Smooth muscle cell (in vitro differentiated cells): ENCODE measurements at regions not wholly inside any gene's neighbourhood (a gene's known extent, or its start where the extent isn't known, plus 50 kb on each side); places are given as distances from the start of the nearest gene placed in this dataset.

Experiments
- DNase-seq: peaks from one replicate; lab custom pipeline; 2025; ENCODE audit not compliant: unreplicated experiment; lab: John Stamatoyannopoulos, UW
- H2AFZ ChIP-seq: fragments of 200-600 bp; sonication (generic); 2 replicates; pipeline ENCODE4 v1.6.0; 2016; ENCODE audit warnings: antibody characterized with exemption, low read depth, mild to moderate bottlenecking
- H3F3A ChIP-seq: fragments of 200-600 bp; sonication (generic); 2 replicates; pipeline ENCODE4 v1.6.0; 2017; ENCODE audit warnings: antibody characterized with exemption, low read depth
- H3K27ac ChIP-seq: fragments of 200-600 bp; sonication (generic); 2 replicates; pipeline ENCODE4 v1.5.1; 2016; ENCODE audit warnings: low read depth, mild to moderate bottlenecking
- H3K27me3 ChIP-seq: fragments of 200-600 bp; sonication (generic); 2 replicates; pipeline ENCODE4 v1.6.1; 2016; ENCODE audit warnings: low read depth, mild to moderate bottlenecking
- H3K36me3 ChIP-seq: fragments of 200-600 bp; sonication (generic); 2 replicates; pipeline ENCODE4 v1.5.1; 2016; ENCODE audit warnings: low read depth
- H3K4me1 ChIP-seq: fragments of 200-600 bp; sonication (generic); 2 replicates; pipeline ENCODE4 v1.5.1; 2016; ENCODE audit warnings: low read depth
- H3K4me2 ChIP-seq: fragments of 200-600 bp; sonication (generic); 2 replicates; pipeline ENCODE4 v1.6.0; 2016; ENCODE audit warnings: mild to moderate bottlenecking
- H3K4me3 ChIP-seq: fragments of 200-600 bp; sonication (generic); 2 replicates; pipeline ENCODE4 v1.5.1; 2016; ENCODE audit warnings: mild to moderate bottlenecking
- H3K79me2 ChIP-seq: fragments of 200-600 bp; sonication (generic); 2 replicates; pipeline ENCODE4 v1.6.0; 2016; ENCODE audit warnings: low read depth, mild to moderate bottlenecking
- H3K9ac ChIP-seq: fragments of 200-600 bp; sonication (generic); 2 replicates; pipeline ENCODE4 v1.6.0; 2016; ENCODE audit warnings: low read depth
- H3K9me3 ChIP-seq: fragments of 200-600 bp; sonication (generic); replicated peaks from 2 replicates; pipeline ENCODE4 v1.5.1; 2016; ENCODE audit warnings: low read depth
- H4K20me1 ChIP-seq: fragments of 200-600 bp; sonication (generic); 2 replicates; pipeline ENCODE4 v1.6.0; 2016; ENCODE audit warnings: low read depth
- WGBS: methylation state at CpG from one replicate; pipeline ENCODE4 v1.1.7; 2016; ENCODE audit warnings: low lambda C conversion rate; 5-methylcytosine and 5-hydroxymethylcytosine counted together
- TF ChIP-seq, protein P1 (sequence below): fragments of 200-600 bp; sonication (generic); IDR thresholded peaks from 2 replicates; pipeline ENCODE4 v1.5.1; 2017; ENCODE audit warnings: borderline replicate concordance, mild to moderate bottlenecking, antibody characterized with exemption; ENCODE audit not compliant: insufficient read depth, poor library complexity, severe bottlenecking

DNA sequence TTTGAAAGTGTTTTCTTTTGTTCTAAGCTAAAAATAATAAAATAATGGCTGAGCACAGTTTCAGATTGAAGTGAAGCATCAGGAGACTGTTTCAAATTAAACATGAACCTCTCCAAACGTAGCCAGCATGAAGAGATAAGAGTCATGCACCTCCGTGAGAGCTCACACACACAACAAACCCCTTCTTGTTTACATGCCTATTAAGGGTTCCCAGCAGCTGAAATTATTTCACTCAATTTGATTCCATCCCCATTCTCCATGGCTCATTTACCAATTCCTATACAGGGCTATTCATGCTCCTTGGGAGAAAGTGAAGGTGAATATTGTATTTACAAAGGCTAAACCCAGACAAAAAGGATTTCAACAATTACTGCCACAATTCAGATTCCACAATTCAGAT lies 954.1 kb upstream of the INTU start:
- Histone ChIP-seq H3K4me1 (no peaks in the 10 kb centered on the region), H3K4me3 (no peak overlapping the region), H3K9ac (no peak overlapping the region), H3K9me3 (no peaks in the 10 kb centered on the region), H3K27me3 (no peaks in the 10 kb centered on the region), H2AFZ (no peak overlapping the region), H4K20me1 (no peaks in the 10 kb centered on the region), H3K36me3 (no peaks in the 10 kb centered on the region), H3K27ac (no peak overlapping the region), H3K79me2 (no peaks in the 10 kb centered on the region), H3F3A (no peaks in the 10 kb centered on the region), H3K4me2 (no peak overlapping the region)
- DNase-seq = no peak
- 93% methylated on average over 2 of the region's 2 CpGs for WGBS
- TF ChIP-seq, protein P1, sequence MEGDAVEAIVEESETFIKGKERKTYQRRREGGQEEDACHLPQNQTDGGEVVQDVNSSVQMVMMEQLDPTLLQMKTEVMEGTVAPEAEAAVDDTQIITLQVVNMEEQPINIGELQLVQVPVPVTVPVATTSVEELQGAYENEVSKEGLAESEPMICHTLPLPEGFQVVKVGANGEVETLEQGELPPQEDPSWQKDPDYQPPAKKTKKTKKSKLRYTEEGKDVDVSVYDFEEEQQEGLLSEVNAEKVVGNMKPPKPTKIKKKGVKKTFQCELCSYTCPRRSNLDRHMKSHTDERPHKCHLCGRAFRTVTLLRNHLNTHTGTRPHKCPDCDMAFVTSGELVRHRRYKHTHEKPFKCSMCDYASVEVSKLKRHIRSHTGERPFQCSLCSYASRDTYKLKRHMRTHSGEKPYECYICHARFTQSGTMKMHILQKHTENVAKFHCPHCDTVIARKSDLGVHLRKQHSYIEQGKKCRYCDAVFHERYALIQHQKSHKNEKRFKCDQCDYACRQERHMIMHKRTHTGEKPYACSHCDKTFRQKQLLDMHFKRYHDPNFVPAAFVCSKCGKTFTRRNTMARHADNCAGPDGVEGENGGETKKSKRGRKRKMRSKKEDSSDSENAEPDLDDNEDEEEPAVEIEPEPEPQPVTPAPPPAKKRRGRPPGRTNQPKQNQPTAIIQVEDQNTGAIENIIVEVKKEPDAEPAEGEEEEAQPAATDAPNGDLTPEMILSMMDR = no peak

DNA sequence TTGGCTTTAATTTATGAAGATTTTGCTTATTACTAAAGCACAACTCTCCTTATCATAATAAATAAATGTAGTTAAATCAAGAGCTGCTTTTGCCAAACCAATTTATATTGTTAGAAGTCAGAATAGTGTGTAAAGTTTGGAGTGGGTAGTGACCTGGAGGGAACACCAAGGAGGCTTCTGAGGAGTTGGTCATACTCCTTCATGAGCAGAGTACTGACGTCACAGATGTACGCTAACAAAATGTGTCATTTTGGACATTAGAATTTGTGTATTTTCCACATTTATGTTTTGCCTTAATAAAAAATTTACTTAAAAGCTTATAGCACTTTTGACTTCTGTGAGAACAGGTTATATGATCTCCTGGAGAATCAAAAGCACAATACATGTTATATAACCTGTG lies 953.5 kb upstream of the INTU start:
- Histone ChIP-seq H3K27ac (no peak overlapping the region), H2AFZ (no peak overlapping the region), H3K79me2 (no peaks in the 10 kb centered on the region), H3K4me2 (no peak overlapping the region), H3K4me1 (no peaks in the 10 kb centered on the region), H3K9me3 (no peaks in the 10 kb centered on the region), H3K4me3 (no peak overlapping the region), H3K27me3 (no peaks in the 10 kb centered on the region), H3F3A (no peaks in the 10 kb centered on the region), H3K9ac (no peak overlapping the region), H3K36me3 (no peaks in the 10 kb centered on the region), H4K20me1 (no peaks in the 10 kb centered on the region)
- WGBS = 79% methylated on average over 2 of the region's 2 CpGs
- DNase-seq = no peak
- TF ChIP-seq, protein P1 = no peak

DNA sequence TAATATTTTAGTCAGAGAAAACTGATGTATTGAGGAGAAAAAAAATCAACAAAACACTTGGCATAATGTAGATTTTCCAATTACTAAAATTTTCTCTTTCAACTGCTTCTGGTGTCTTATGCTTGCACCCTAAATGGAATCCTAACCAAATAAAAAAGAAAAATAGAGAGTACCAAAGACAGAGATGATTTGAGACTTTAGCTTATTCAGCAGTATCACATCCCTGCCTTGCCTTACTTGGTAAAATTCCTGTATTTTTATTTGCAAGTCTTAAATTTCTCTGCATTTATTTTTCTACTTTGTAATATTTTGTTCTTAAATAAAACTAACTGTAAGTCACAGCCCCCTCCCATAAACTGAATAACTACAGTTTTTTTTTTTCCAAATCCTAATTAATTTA lies 950.5 kb upstream of the INTU start:
- Histone ChIP-seq H3K9ac (no peak overlapping the region), H4K20me1 (no peaks in the 10 kb centered on the region), H3K4me2 (no peak overlapping the region), H3F3A (no peaks in the 10 kb centered on the region), H3K36me3 (no peaks in the 10 kb centered on the region), H2AFZ (no peak overlapping the region), H3K27me3 (no peaks in the 10 kb centered on the region), H3K79me2 (no peaks in the 10 kb centered on the region), H3K27ac (no peak overlapping the region), H3K4me3 (no peak overlapping the region), H3K9me3 (no peaks in the 10 kb centered on the region), H3K4me1 (no peaks in the 10 kb centered on the region)
- TF ChIP-seq, protein P1 = no peak
- no peak for DNase-seq

DNA sequence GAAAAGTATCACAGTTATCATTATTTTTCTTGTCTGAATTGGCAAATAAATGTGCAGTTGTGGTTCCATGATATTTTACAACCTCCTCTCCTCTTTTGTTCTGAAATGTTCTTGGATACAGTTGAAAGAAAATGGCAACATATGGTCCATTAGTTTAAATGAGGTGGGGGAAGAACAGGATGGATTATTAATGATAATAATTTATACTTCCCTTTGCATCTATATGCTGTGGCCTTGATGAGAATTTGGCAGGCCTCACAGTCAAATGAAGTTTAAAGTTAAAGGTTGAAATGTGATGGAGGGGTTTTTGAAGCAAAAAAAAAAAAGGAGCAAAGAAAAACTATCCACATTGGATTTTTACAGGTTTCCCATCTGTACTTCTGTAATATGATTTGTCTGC lies 946.3 kb upstream of the INTU start:
- no peaks in the 10 kb centered on the region for H3K4me1 ChIP-seq
- no peak overlapping the region for H3K4me2 ChIP-seq
- no peak overlapping the region for H3K27ac ChIP-seq
- H3K4me3 ChIP-seq = no peak overlapping the region
- no peaks in the 10 kb centered on the region for H3K36me3 ChIP-seq
- TF ChIP-seq, protein P1 = no peak
- no peaks in the 10 kb centered on the region for H4K20me1 ChIP-seq
- no peak overlapping the region for H3K9ac ChIP-seq
- H2AFZ ChIP-seq = no peak overlapping the region
- no peaks in the 10 kb centered on the region for H3K79me2 ChIP-seq
- H3F3A ChIP-seq = no peaks in the 10 kb centered on the region
- no peaks in the 10 kb centered on the region for H3K9me3 ChIP-seq
- no peak for DNase-seq
- no peaks in the 10 kb centered on the region for H3K27me3 ChIP-seq
